Mesothelial cell of epicardium (in vitro differentiated cells): ENCODE measurements at regions not wholly inside any gene's neighbourhood (a gene's known extent, or its start where the extent isn't known, plus 50 kb on each side); places are given as distances from the start of the nearest gene placed in this dataset.

Experiments
- DNase-seq, 2 experiments: peaks; one replicate each; pipeline ENCODE4 v3.0.0; 2021; ENCODE audit warnings: low spot score in 2 of 2; ENCODE audit not compliant: unreplicated experiment in 2 of 2
- H3K27ac Mint-ChIP-seq: 2 replicates; pipeline ENCODE4 v1.8.0; 2021; ENCODE audit warnings: mixed read lengths
- H3K27me3 Mint-ChIP-seq: 2 replicates; pipeline ENCODE4 v1.8.0; 2021; ENCODE audit warnings: low read depth, mixed read lengths
- H3K36me3 Mint-ChIP-seq: 2 replicates; pipeline ENCODE4 v1.8.0; 2021; ENCODE audit warnings: mixed read lengths
- H3K4me1 Mint-ChIP-seq: 2 replicates; pipeline ENCODE4 v1.8.0; 2021; ENCODE audit warnings: mixed read lengths
- H3K4me3 Mint-ChIP-seq: 2 replicates; pipeline ENCODE4 v1.8.0; 2021; ENCODE audit warnings: mild to moderate bottlenecking, moderate library complexity, mixed read lengths
- H3K9me3 Mint-ChIP-seq: 2 replicates; pipeline ENCODE4 v1.8.0; 2021; ENCODE audit warnings: mixed read lengths
- CTCF ChIP-seq: fragments of 200-600 bp; sonication (generic); IDR thresholded peaks from one replicate; pipeline ENCODE4 v1.5.0; 2021; ENCODE audit warnings: antibody characterized with exemption; ENCODE audit not compliant: unreplicated experiment

GRCh38 chr6:22952097-22952496 is 382.7 kb downstream of the HDGFL1 start:
- H3K4me1 Mint-ChIP-seq: peaks cover 48% of the 10 kb centered on the region
- H3K9me3 Mint-ChIP-seq: peaks cover 6% of the 10 kb centered on the region
- no peaks in the 10 kb centered on the region for H3K27me3 Mint-ChIP-seq
- no peak for DNase-seq
- no peak overlapping the region for H3K4me3 Mint-ChIP-seq
- TF ChIP-seq CTCF: no peak
- no peaks in the 10 kb centered on the region for H3K36me3 Mint-ChIP-seq
- H3K27ac Mint-ChIP-seq: peak overlapping the region; percentile 82

DNA sequence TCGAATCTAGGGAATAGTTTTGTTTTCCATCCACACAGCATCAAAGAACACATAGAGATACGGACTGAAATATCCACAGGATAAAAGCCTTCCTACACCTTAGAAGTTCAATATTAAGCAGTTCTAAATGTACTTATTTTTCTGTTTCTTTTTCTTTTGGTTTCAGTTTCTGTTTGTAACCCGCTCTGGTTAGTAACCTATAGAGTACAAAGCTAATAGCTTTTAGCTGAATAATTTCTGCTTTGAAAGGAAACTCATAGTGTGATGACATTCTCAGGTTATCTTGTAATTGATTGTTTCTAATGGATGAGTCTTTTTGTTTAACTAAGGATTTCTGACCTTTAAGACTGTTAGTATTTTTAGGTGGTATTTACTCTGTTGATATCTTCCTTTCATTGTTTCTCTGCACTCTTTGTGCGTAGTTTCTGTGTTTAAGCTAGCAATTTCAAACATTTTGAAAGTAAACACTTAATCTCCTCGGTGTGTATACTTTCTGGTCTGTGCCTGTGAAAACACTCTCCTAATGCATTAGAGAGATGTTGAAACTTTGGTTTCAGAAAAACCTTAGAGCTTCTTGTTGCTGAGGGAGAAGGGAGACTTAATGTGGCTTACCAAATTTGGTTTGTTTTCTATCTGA is 385.5 kb downstream of the HDGFL1 start:
- Mint-ChIP-seq H3K36me3 (peaks cover 6% of the 10 kb centered on the region), H3K4me1 (peaks cover 68% of the 10 kb centered on the region), H3K27ac (peak overlapping the region; percentile 91), H3K4me3 (peak overlapping the region; percentile 12), H3K9me3 (peaks cover 13% of the 10 kb centered on the region), H3K27me3 (no peaks in the 10 kb centered on the region)
- DNase-seq: no peak
- TF ChIP-seq CTCF: no peak

DNA sequence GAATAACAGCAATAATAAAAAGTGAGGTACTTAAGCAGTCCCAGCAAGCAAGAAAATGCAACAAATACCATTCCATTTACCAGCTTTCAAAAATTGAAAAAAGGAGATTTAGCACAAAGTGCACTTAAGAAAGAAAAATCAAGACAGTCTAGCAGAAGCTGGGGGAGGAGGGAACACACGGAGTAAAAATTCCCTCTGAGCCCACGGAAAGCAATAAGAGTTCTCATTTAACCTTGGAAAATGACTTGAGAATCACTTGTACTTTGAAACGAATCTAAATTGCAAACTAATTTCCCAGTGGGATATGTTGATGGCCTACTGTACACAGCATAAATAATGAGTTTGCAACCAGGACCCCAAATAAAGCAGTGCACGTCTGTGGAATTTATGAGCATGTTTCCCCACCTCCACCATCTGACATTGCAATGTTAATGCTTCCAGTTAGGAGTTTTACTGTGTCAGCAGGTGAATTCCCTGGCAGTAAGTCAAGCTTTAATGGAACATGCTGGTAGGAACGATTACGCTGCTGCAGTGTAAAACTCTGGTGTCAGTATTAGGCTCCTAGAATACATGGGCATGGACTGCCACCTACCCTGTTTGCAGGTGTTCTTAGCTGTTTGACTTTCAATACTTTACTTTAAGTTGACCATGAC is 386.8 kb downstream of the HDGFL1 start:
- peaks cover 81% of the 10 kb centered on the region for H3K4me1 Mint-ChIP-seq
- peak overlapping the region; percentile 91 for H3K27ac Mint-ChIP-seq
- no peaks in the 10 kb centered on the region for H3K27me3 Mint-ChIP-seq
- H3K36me3 Mint-ChIP-seq: peaks cover 6% of the 10 kb centered on the region
- DNase-seq: no peak
- no peak overlapping the region for H3K4me3 Mint-ChIP-seq
- no peak for TF ChIP-seq CTCF
- peaks cover 13% of the 10 kb centered on the region for H3K9me3 Mint-ChIP-seq

- no peak overlapping the region for H3K4me3 Mint-ChIP-seq
- H3K27ac Mint-ChIP-seq: no peak overlapping the region
- peaks cover 69% of the 10 kb centered on the region for H3K4me1 Mint-ChIP-seq
- peaks cover 16% of the 10 kb centered on the region for H3K9me3 Mint-ChIP-seq
- peaks cover 6% of the 10 kb centered on the region for H3K36me3 Mint-ChIP-seq
- DNase-seq: no peak
- no peaks in the 10 kb centered on the region for H3K27me3 Mint-ChIP-seq
- no peak for TF ChIP-seq CTCF
These were observed 389.3 kb downstream of the HDGFL1 start for GRCh38 chr6:22958677-22959076.

- peak overlapping the region; percentile 15 for H3K27ac Mint-ChIP-seq
- DNase-seq: no peak
- no peak overlapping the region for H3K4me3 Mint-ChIP-seq
- H3K36me3 Mint-ChIP-seq: peaks cover 6% of the 10 kb centered on the region
- TF ChIP-seq CTCF: no peak
- H3K27me3 Mint-ChIP-seq: no peaks in the 10 kb centered on the region
- peaks cover 18% of the 10 kb centered on the region for H3K9me3 Mint-ChIP-seq
- H3K4me1 Mint-ChIP-seq: peaks cover 64% of the 10 kb centered on the region
These were observed 390.2 kb downstream of the HDGFL1 start for GRCh38 chr6:22959571-22959970.
